GM23338 (cell line): ENCODE measurements at regions not wholly inside any gene's neighbourhood (a gene's known extent, or its start where the extent isn't known, plus 50 kb on each side); places are given as distances from the start of the nearest gene placed in this dataset.

Source experiments
- ATAC-seq: fragments of 200-7000 bp; cut with Tn5 transposase; 3 replicates; pipeline ENCODE4 v1.9.1; 2020
- DNase-seq: peaks from one replicate; pipeline ENCODE4 v3.0.0-alpha.2; 2015; ENCODE audit warnings: low spot score
- H2AFZ ChIP-seq: fragments of 200-600 bp; sonication (generic); 2 replicates; pipeline ENCODE4 v1.8.0; 2016; ENCODE audit warnings: antibody characterized with exemption, mild to moderate bottlenecking, moderate library complexity
- H3F3A ChIP-seq: fragments of 200-600 bp; sonication (generic); replicated peaks from 2 replicates; pipeline ENCODE4 v1.8.0; 2017; ENCODE audit warnings: antibody characterized with exemption, mixed run types, low read depth
- H3K27ac ChIP-seq: fragments of 200-600 bp; sonication (generic); 2 replicates; pipeline ENCODE4 v1.6.1; 2016; ENCODE audit warnings: low read depth
- H3K27me3 ChIP-seq: fragments of 200-600 bp; sonication (generic); 2 replicates; pipeline ENCODE4 v1.8.0; 2016; ENCODE audit warnings: mild to moderate bottlenecking, mixed run types, moderate library complexity; ENCODE audit not compliant: insufficient read depth
- H3K36me3 ChIP-seq: fragments of 200-600 bp; sonication (generic); 2 replicates; pipeline ENCODE4 v1.8.0; 2016; ENCODE audit warnings: mild to moderate bottlenecking; ENCODE audit not compliant: insufficient read depth
- H3K4me1 ChIP-seq: fragments of 200-600 bp; sonication (generic); 2 replicates; pipeline ENCODE4 v1.8.0; 2016; ENCODE audit warnings: mild to moderate bottlenecking, moderate library complexity; ENCODE audit not compliant: insufficient read depth
- H3K4me2 ChIP-seq: fragments of 200-600 bp; sonication (generic); 2 replicates; pipeline ENCODE4 v1.7.1; 2017; ENCODE audit warnings: mixed run types
- H3K4me3 ChIP-seq: fragments of 200-600 bp; sonication (generic); 2 replicates; pipeline ENCODE4 v1.6.1; 2016; ENCODE audit warnings: mixed run types
- H3K79me2 ChIP-seq: fragments of 200-600 bp; sonication (generic); replicated peaks from 2 replicates; pipeline ENCODE4 v1.8.0; 2017; ENCODE audit warnings: mild to moderate bottlenecking; ENCODE audit not compliant: insufficient read depth
- H3K9me2 ChIP-seq: fragments of 200-600 bp; sonication (generic); 2 replicates; pipeline ENCODE4 v1.8.0; 2017; ENCODE audit not compliant: insufficient read depth
- H4K20me1 ChIP-seq: fragments of 200-600 bp; sonication (generic); replicated peaks from 2 replicates; pipeline ENCODE4 v1.8.0; 2017; ENCODE audit warnings: mild to moderate bottlenecking; ENCODE audit not compliant: insufficient read depth
- H3K27ac Mint-ChIP-seq: 2 replicates; pipeline ENCODE4 v1.8.0; 2020; ENCODE audit warnings: inconsistent platforms, mild to moderate bottlenecking, moderate library complexity, mixed read lengths
- H3K27me3 Mint-ChIP-seq: 3 replicates; pipeline ENCODE4 v1.8.0; 2022; ENCODE audit warnings: low read depth, mild to moderate bottlenecking, moderate library complexity, mixed read lengths, inconsistent platforms; ENCODE audit not compliant: insufficient read depth, poor library complexity
- H3K36me3 Mint-ChIP-seq: 3 replicates; pipeline ENCODE4 v1.8.0; 2021; ENCODE audit warnings: low read depth, mild to moderate bottlenecking, inconsistent platforms, moderate library complexity, mixed read lengths
- H3K4me1 Mint-ChIP-seq: 3 replicates; pipeline ENCODE4 v1.8.0; 2020; ENCODE audit warnings: mild to moderate bottlenecking, inconsistent platforms, mixed read lengths
- H3K4me3 Mint-ChIP-seq: 3 replicates; pipeline ENCODE4 v1.8.0; 2021; ENCODE audit warnings: moderate library complexity, mild to moderate bottlenecking, inconsistent platforms, mixed read lengths
- H3K9me3 Mint-ChIP-seq: 3 replicates; pipeline ENCODE4 v1.8.0; 2020; ENCODE audit warnings: moderate library complexity, mild to moderate bottlenecking, inconsistent platforms, mixed read lengths
- CREB1 ChIP-seq: fragments of 250-450 bp; sonication (Bioruptor Pico); IDR thresholded peaks from 2 replicates; pipeline ENCODE4 v1.5.0; 2020; ENCODE audit warnings: low read depth, mild to moderate bottlenecking, moderate library complexity
- EZH2 ChIP-seq: fragments of 200-600 bp; sonication (generic); IDR thresholded peaks from one replicate; pipeline ENCODE4 v1.8.0; 2017; ENCODE audit warnings: antibody characterized with exemption, mild to moderate bottlenecking, low read depth; ENCODE audit not compliant: unreplicated experiment
- EZH2phosphoT487 ChIP-seq: fragments of 200-600 bp; sonication (generic); IDR thresholded peaks from one replicate; pipeline ENCODE4 v1.8.1; 2018; ENCODE audit warnings: antibody characterized with exemption; ENCODE audit not compliant: unreplicated experiment
- JUNB ChIP-seq: IDR thresholded peaks from one replicate; pipeline ENCODE4 v1.6.1; 2016; ENCODE audit warnings: antibody characterized with exemption; ENCODE audit not compliant: unreplicated experiment
- NANOG ChIP-seq: IDR thresholded peaks from 2 replicates; pipeline ENCODE4 v1.6.1; 2016; ENCODE audit warnings: antibody characterized with exemption, borderline replicate concordance
- POLR2AphosphoS5 ChIP-seq: IDR thresholded peaks from 2 replicates; pipeline ENCODE4 v1.6.1; 2016; ENCODE audit warnings: antibody characterized with exemption, low read depth
- STAT1 ChIP-seq: IDR thresholded peaks from one replicate; pipeline ENCODE4 v1.6.1; 2016; ENCODE audit warnings: antibody characterized with exemption; ENCODE audit not compliant: unreplicated experiment
- ZNF114 ChIP-seq: fragments of 250-450 bp; sonication (Bioruptor Pico); IDR thresholded peaks from 2 replicates; pipeline ENCODE4 v1.5.0; 2020; ENCODE audit warnings: mild to moderate bottlenecking, moderate library complexity
- ZNF331 ChIP-seq: fragments of 250-450 bp; sonication (Bioruptor Pico); IDR thresholded peaks from 2 replicates; pipeline ENCODE4 v1.5.0; 2020; ENCODE audit warnings: low read depth, mild to moderate bottlenecking, moderate library complexity
- TF ChIP-seq, protein P1 (sequence below): IDR thresholded peaks from one replicate; pipeline ENCODE4 v1.6.1; 2018; ENCODE audit warnings: antibody characterized with exemption; ENCODE audit not compliant: unreplicated experiment
- TF ChIP-seq, protein P2 (sequence below): IDR thresholded peaks from 2 replicates; pipeline ENCODE4 v1.6.1; 2016; ENCODE audit warnings: antibody characterized with exemption
- TF ChIP-seq, protein P3 (sequence below), 2 experiments: fragments of 200-600 bp in 1 of 2; sonication (generic) in 1 of 2; conservative IDR thresholded peaks; 2 replicates each; pipeline versions ENCODE4 v1.5.1 to v1.6.1; 2016 to 2017; ENCODE audit warnings: antibody characterized with exemption in 2 of 2, low read depth in 2 of 2, mild to moderate bottlenecking in 2 of 2, moderate library complexity in 1 of 2
- TF ChIP-seq, protein P4 (sequence below): fragments of 250-450 bp; sonication (Bioruptor Pico); IDR thresholded peaks from 2 replicates; pipeline ENCODE4 v1.5.0; 2020; ENCODE audit warnings: mild to moderate bottlenecking, moderate library complexity

DNA sequence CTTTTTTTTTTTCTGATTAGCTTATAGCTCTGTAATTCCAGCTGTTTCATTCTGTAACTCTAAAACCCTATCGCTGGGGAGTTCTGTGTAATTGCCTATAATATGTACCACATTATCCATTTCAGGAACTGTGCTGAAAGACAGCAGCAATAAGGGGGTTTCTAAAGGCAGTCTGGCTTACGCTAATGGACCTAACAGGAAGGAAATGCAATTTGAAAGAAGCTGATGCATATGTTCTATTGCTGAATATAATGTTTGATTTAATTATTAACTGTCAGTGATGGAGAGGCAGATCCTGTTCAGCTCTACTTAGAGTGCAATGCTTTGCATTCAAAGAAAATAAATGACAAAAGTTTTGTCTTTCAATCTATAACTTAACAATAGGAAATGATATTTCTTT, 209.4 kb upstream of the SNX7 start:
- Mint-ChIP-seq H3K27ac (no peak overlapping the region), H3K9me3 (no peaks in the 10 kb centered on the region), H3K4me1 (peaks cover 3% of the 10 kb centered on the region; the same call in 2 of the 3 replicates), H3K4me3 (no peak overlapping the region), H3K36me3 (no peaks in the 10 kb centered on the region), H3K27me3 (no peaks in the 10 kb centered on the region)
- Histone ChIP-seq H3K27ac (no peak overlapping the region), H3K4me1 (0 out of 2 replicates have a peak, but pooled peaks cover 9% of the 10 kb centered on the region), H4K20me1 (no peaks in the 10 kb centered on the region), H3K9me2 (no peaks in the 10 kb centered on the region), H3K36me3 (no peaks in the 10 kb centered on the region), H3K4me2 (no peak overlapping the region), H3F3A (no peaks in the 10 kb centered on the region), H3K4me3 (no peak overlapping the region), H3K79me2 (no peaks in the 10 kb centered on the region), H2AFZ (no peak overlapping the region), H3K27me3 (no peaks in the 10 kb centered on the region)
- no peak for TF ChIP-seq ZNF114 (CRISPR knock-in tag)
- TF ChIP-seq JUNB, result no peak
- no peak for TF ChIP-seq ZNF331 (CRISPR knock-in tag)
- no peak for TF ChIP-seq POLR2AphosphoS5
- TF ChIP-seq, protein P1, sequence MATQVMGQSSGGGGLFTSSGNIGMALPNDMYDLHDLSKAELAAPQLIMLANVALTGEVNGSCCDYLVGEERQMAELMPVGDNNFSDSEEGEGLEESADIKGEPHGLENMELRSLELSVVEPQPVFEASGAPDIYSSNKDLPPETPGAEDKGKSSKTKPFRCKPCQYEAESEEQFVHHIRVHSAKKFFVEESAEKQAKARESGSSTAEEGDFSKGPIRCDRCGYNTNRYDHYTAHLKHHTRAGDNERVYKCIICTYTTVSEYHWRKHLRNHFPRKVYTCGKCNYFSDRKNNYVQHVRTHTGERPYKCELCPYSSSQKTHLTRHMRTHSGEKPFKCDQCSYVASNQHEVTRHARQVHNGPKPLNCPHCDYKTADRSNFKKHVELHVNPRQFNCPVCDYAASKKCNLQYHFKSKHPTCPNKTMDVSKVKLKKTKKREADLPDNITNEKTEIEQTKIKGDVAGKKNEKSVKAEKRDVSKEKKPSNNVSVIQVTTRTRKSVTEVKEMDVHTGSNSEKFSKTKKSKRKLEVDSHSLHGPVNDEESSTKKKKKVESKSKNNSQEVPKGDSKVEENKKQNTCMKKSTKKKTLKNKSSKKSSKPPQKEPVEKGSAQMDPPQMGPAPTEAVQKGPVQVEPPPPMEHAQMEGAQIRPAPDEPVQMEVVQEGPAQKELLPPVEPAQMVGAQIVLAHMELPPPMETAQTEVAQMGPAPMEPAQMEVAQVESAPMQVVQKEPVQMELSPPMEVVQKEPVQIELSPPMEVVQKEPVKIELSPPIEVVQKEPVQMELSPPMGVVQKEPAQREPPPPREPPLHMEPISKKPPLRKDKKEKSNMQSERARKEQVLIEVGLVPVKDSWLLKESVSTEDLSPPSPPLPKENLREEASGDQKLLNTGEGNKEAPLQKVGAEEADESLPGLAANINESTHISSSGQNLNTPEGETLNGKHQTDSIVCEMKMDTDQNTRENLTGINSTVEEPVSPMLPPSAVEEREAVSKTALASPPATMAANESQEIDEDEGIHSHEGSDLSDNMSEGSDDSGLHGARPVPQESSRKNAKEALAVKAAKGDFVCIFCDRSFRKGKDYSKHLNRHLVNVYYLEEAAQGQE, result no peak
- TF ChIP-seq EZH2, result no peak
- TF ChIP-seq CREB1, result no peak
- no peak for TF ChIP-seq STAT1
- no peak for TF ChIP-seq EZH2phosphoT487
- TF ChIP-seq, protein P2, sequence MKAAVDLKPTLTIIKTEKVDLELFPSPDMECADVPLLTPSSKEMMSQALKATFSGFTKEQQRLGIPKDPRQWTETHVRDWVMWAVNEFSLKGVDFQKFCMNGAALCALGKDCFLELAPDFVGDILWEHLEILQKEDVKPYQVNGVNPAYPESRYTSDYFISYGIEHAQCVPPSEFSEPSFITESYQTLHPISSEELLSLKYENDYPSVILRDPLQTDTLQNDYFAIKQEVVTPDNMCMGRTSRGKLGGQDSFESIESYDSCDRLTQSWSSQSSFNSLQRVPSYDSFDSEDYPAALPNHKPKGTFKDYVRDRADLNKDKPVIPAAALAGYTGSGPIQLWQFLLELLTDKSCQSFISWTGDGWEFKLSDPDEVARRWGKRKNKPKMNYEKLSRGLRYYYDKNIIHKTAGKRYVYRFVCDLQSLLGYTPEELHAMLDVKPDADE, result no peak
- TF ChIP-seq, protein P3, sequence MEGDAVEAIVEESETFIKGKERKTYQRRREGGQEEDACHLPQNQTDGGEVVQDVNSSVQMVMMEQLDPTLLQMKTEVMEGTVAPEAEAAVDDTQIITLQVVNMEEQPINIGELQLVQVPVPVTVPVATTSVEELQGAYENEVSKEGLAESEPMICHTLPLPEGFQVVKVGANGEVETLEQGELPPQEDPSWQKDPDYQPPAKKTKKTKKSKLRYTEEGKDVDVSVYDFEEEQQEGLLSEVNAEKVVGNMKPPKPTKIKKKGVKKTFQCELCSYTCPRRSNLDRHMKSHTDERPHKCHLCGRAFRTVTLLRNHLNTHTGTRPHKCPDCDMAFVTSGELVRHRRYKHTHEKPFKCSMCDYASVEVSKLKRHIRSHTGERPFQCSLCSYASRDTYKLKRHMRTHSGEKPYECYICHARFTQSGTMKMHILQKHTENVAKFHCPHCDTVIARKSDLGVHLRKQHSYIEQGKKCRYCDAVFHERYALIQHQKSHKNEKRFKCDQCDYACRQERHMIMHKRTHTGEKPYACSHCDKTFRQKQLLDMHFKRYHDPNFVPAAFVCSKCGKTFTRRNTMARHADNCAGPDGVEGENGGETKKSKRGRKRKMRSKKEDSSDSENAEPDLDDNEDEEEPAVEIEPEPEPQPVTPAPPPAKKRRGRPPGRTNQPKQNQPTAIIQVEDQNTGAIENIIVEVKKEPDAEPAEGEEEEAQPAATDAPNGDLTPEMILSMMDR (conservative IDR thresholded peaks at IDR 0.05; ENCODE audit: low read depth in 2 of 2), result no peak
- no peak for TF ChIP-seq NANOG
- TF ChIP-seq, protein P4, sequence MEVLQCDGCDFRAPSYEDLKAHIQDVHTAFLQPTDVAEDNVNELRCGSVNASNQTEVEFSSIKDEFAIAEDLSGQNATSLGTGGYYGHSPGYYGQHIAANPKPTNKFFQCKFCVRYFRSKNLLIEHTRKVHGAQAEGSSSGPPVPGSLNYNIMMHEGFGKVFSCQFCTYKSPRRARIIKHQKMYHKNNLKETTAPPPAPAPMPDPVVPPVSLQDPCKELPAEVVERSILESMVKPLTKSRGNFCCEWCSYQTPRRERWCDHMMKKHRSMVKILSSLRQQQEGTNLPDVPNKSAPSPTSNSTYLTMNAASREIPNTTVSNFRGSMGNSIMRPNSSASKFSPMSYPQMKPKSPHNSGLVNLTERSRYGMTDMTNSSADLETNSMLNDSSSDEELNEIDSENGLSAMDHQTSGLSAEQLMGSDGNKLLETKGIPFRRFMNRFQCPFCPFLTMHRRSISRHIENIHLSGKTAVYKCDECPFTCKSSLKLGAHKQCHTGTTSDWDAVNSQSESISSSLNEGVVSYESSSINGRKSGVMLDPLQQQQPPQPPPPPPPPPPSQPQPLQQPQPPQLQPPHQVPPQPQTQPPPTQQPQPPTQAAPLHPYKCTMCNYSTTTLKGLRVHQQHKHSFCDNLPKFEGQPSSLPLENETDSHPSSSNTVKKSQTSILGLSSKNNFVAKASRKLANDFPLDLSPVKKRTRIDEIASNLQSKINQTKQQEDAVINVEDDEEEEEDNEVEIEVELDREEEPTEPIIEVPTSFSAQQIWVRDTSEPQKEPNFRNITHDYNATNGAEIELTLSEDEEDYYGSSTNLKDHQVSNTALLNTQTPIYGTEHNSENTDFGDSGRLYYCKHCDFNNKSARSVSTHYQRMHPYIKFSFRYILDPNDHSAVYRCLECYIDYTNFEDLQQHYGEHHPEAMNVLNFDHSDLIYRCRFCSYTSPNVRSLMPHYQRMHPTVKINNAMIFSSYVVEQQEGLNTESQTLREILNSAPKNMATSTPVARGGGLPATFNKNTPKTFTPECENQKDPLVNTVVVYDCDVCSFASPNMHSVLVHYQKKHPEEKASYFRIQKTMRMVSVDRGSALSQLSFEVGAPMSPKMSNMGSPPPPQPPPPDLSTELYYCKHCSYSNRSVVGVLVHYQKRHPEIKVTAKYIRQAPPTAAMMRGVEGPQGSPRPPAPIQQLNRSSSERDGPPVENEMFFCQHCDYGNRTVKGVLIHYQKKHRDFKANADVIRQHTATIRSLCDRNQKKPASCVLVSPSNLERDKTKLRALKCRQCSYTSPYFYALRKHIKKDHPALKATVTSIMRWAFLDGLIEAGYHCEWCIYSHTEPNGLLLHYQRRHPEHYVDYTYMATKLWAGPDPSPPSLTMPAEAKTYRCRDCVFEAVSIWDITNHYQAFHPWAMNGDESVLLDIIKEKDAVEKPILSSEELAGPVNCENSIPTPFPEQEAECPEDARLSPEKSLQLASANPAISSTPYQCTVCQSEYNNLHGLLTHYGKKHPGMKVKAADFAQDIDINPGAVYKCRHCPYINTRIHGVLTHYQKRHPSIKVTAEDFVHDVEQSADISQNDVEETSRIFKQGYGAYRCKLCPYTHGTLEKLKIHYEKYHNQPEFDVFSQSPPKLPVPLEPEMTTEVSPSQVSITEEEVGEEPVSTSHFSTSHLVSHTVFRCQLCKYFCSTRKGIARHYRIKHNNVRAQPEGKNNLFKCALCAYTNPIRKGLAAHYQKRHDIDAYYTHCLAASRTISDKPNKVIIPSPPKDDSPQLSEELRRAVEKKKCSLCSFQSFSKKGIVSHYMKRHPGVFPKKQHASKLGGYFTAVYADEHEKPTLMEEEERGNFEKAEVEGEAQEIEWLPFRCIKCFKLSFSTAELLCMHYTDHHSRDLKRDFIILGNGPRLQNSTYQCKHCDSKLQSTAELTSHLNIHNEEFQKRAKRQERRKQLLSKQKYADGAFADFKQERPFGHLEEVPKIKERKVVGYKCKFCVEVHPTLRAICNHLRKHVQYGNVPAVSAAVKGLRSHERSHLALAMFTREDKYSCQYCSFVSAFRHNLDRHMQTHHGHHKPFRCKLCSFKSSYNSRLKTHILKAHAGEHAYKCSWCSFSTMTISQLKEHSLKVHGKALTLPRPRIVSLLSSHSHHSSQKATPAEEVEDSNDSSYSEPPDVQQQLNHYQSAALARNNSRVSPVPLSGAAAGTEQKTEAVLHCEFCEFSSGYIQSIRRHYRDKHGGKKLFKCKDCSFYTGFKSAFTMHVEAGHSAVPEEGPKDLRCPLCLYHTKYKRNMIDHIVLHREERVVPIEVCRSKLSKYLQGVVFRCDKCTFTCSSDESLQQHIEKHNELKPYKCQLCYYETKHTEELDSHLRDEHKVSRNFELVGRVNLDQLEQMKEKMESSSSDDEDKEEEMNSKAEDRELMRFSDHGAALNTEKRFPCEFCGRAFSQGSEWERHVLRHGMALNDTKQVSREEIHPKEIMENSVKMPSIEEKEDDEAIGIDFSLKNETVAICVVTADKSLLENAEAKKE (CRISPR knock-in tag), result no peak
- DNase-seq, result no peak
- ATAC-seq, result no peak
